Neural crest cell (in vitro differentiated cells): ENCODE measurements at regions not wholly inside any gene's neighbourhood (a gene's known extent, or its start where the extent isn't known, plus 50 kb on each side); places are given as distances from the start of the nearest gene placed in this dataset.

Experiments
- DNase-seq: peaks from one replicate; pipeline ENCODE4 v3.0.0; 2021; ENCODE audit warnings: low read depth, mixed read lengths, low spot score
- H3K27ac Mint-ChIP-seq: one replicate; pipeline ENCODE4 v1.8.0; 2021; ENCODE audit warnings: mild to moderate bottlenecking, mixed read lengths; ENCODE audit not compliant: unreplicated experiment
- H3K27me3 Mint-ChIP-seq: 2 replicates; pipeline ENCODE4 v1.8.0; 2021; ENCODE audit warnings: low read depth, mild to moderate bottlenecking, mixed read lengths
- H3K36me3 Mint-ChIP-seq: 2 replicates; pipeline ENCODE4 v1.8.0; 2021; ENCODE audit warnings: low read depth, mild to moderate bottlenecking, mixed read lengths
- H3K4me1 Mint-ChIP-seq: 2 replicates; pipeline ENCODE4 v1.8.0; 2021; ENCODE audit warnings: mixed read lengths
- H3K4me3 Mint-ChIP-seq: one replicate; pipeline ENCODE4 v1.8.0; 2021; ENCODE audit warnings: mild to moderate bottlenecking, mixed read lengths
- H3K9me3 Mint-ChIP-seq: 2 replicates; pipeline ENCODE4 v1.8.0; 2021; ENCODE audit warnings: mixed read lengths
- CTCF ChIP-seq: fragments of 200-600 bp; sonication (generic); conservative IDR thresholded peaks from 2 replicates; pipeline ENCODE4 v1.5.0; 2021; ENCODE audit warnings: antibody characterized with exemption, mild to moderate bottlenecking

GRCh38 chr18:27491772-27492171, 306.7 kb upstream of the CHST9 start:
- Mint-ChIP-seq H3K27ac (peak overlapping the region; percentile 15), H3K4me3 (no peak overlapping the region), H3K4me1 (peaks cover 10% of the 10 kb centered on the region), H3K36me3 (no peaks in the 10 kb centered on the region), H3K27me3 (no peaks in the 10 kb centered on the region), H3K9me3 (peaks cover 2% of the 10 kb centered on the region)
- TF ChIP-seq CTCF: no peak
- DNase-seq: no peak

DNA sequence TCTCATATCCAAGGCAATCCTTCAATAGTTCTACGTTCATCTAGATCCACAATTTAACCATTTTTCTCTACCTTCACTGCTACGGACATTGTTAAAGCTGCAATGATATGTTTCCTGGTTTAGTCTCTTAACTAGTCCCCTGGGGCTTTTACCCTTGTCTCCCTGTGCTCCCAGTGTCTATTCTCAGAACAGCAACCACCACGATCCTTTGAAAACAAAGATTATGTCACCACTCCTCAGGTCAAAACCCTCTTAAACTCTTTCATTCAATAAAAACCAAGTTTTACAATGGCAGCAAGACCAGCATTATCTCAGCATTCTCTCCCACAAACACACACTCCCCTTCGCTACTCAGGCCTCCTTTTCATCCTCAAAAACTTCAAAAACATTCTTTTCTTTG, 298.2 kb upstream of the CHST9 start:
- TF ChIP-seq CTCF: no peak
- H3K9me3 Mint-ChIP-seq: no peaks in the 10 kb centered on the region
- no peak overlapping the region for H3K4me3 Mint-ChIP-seq
- H3K27me3 Mint-ChIP-seq: no peaks in the 10 kb centered on the region
- DNase-seq: no peak
- H3K36me3 Mint-ChIP-seq: no peaks in the 10 kb centered on the region
- H3K27ac Mint-ChIP-seq: peak overlapping the region; percentile 35
- peaks cover 24% of the 10 kb centered on the region for H3K4me1 Mint-ChIP-seq

DNA sequence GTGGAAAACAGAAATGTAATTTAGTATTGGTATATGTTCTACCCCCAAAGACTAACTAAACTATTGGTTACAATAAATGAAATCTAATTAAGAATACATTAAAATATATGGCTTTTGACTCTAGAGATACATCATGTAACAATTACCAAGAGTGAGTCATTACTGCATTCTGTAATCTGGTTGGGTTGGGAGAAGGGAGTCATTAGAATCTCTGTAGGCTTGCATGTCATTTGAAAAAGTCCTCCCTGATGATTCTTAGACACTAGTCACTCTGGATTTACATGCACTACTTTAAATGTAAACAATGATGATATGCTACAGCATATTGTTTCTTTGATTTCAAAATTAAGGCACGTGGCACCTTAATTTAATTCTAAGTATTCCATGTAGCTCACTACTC, 293.4 kb upstream of the CHST9 start:
- H3K27me3 Mint-ChIP-seq: no peaks in the 10 kb centered on the region
- H3K36me3 Mint-ChIP-seq: no peaks in the 10 kb centered on the region
- no peak overlapping the region for H3K4me3 Mint-ChIP-seq
- peaks cover 16% of the 10 kb centered on the region for H3K4me1 Mint-ChIP-seq
- TF ChIP-seq CTCF: no peak
- no peak for DNase-seq
- H3K9me3 Mint-ChIP-seq: no peaks in the 10 kb centered on the region
- no peak overlapping the region for H3K27ac Mint-ChIP-seq

GRCh38 chr18:27473318-27473717, 288.2 kb upstream of the CHST9 start:
- Mint-ChIP-seq H3K27ac (no peak overlapping the region), H3K36me3 (no peaks in the 10 kb centered on the region), H3K4me1 (no peaks in the 10 kb centered on the region), H3K4me3 (no peak overlapping the region), H3K27me3 (no peaks in the 10 kb centered on the region), H3K9me3 (no peaks in the 10 kb centered on the region)
- no peak for TF ChIP-seq CTCF
- DNase-seq: no peak

DNA sequence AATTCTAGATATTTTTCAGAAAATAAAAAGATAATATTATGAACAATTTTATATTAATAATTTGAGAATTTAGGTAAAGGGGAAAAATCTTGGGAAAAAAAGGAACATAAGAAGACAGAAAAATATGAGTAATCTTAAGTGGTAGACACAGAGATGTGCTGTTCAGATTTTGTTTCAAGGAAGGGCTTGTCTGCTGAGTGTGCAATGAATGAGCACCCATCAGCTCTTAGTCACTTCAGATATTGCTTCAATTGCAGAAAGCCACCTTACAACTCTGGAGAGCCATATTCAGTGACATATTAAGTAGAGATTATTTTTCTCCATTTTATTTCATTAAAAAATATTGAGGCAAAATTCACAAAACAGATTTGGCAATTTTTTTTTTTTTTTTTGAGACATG, 282.0 kb upstream of the CHST9 start:
- Mint-ChIP-seq H3K9me3 (peaks cover 3% of the 10 kb centered on the region), H3K27ac (no peak overlapping the region), H3K27me3 (no peaks in the 10 kb centered on the region), H3K4me1 (no peaks in the 10 kb centered on the region), H3K4me3 (no peak overlapping the region), H3K36me3 (no peaks in the 10 kb centered on the region)
- no peak for DNase-seq
- TF ChIP-seq CTCF: no peak

- Mint-ChIP-seq H3K27ac (no peak overlapping the region), H3K27me3 (no peaks in the 10 kb centered on the region), H3K4me3 (no peak overlapping the region), H3K36me3 (peaks cover 6% of the 10 kb centered on the region), H3K9me3 (peaks cover 7% of the 10 kb centered on the region), H3K4me1 (no peaks in the 10 kb centered on the region)
- no peak for TF ChIP-seq CTCF
- no peak for DNase-seq
Observed at GRCh38 chr18:27461957-27462356, 276.8 kb upstream of the CHST9 start.
